ENCODE measurements at regions not wholly inside any gene's neighbourhood (a gene's known extent, or its start where the extent isn't known, plus 50 kb on each side); places are given as distances from the start of the nearest gene placed in this dataset.

DNA sequence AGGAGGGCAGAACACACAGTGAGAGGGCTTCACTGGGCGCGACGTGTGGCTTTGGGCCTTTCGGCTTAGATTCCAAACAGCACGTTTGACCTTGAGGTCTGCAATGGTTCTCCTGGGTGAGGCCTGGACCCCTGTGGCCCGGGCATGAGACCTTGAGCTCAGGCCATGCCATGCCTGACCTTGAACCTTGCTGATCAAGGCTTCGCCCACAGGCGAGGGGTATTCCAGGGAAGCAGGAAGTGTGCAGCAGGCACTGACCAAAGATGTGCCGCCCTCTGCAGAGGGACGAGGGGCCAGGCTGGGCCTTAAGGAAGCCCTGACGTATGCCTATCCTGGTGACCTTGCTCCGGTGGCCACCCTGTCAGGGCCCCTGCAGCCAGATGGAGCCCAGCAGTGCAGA is 178.3 kb upstream of the HDAC4 start:
- TF ChIP-seq NFIC (IDR thresholded peaks at IDR 0.05; ENCODE audit: low read depth, low read length) (no peak), TARDBP (IDR thresholded peaks at IDR 0.05; ENCODE audit: borderline replicate concordance) (no peak), NFXL1 (IDR thresholded peaks at IDR 0.05; ENCODE audit: borderline replicate concordance) (no peak)
- TF ChIP-seq, protein P1, sequence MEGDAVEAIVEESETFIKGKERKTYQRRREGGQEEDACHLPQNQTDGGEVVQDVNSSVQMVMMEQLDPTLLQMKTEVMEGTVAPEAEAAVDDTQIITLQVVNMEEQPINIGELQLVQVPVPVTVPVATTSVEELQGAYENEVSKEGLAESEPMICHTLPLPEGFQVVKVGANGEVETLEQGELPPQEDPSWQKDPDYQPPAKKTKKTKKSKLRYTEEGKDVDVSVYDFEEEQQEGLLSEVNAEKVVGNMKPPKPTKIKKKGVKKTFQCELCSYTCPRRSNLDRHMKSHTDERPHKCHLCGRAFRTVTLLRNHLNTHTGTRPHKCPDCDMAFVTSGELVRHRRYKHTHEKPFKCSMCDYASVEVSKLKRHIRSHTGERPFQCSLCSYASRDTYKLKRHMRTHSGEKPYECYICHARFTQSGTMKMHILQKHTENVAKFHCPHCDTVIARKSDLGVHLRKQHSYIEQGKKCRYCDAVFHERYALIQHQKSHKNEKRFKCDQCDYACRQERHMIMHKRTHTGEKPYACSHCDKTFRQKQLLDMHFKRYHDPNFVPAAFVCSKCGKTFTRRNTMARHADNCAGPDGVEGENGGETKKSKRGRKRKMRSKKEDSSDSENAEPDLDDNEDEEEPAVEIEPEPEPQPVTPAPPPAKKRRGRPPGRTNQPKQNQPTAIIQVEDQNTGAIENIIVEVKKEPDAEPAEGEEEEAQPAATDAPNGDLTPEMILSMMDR (IDR thresholded peaks at IDR 0.05 in 2 of 3, conservative IDR thresholded peaks at IDR 0.05 in 1 of 3; ENCODE audit: control insufficient read depth in 2 of 3, extremely low read depth in 1 of 3, insufficient read depth in 1 of 3, low read depth in 3 of 3, low read length in 3 of 3) = no peak

All from GM12878 (cell line).